ENCODE measurements at regions not wholly inside any gene's neighbourhood (a gene's known extent, or its start where the extent isn't known, plus 50 kb on each side); places are given as distances from the start of the nearest gene placed in this dataset.

DNA sequence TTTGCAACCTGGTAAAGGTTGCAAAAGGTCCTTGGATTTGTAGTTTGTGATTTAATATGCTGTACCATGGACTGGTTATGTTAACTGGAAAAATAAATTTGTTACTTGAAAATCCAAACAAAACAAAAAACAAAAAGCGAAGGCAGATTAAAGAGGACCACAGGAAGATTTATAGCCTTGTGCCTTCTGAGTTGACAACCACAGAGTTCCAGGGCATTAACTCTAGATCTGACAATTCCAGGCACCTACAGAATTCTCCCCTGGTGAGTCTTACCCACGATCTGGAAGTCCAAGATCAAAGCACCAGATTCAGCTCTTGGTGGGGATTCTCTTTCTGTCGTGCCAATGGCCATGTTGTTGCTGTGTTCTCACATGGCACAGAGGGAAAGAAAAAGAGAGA lies 107.9 kb upstream of the SELENOP start:
- TF ChIP-seq, protein P1, sequence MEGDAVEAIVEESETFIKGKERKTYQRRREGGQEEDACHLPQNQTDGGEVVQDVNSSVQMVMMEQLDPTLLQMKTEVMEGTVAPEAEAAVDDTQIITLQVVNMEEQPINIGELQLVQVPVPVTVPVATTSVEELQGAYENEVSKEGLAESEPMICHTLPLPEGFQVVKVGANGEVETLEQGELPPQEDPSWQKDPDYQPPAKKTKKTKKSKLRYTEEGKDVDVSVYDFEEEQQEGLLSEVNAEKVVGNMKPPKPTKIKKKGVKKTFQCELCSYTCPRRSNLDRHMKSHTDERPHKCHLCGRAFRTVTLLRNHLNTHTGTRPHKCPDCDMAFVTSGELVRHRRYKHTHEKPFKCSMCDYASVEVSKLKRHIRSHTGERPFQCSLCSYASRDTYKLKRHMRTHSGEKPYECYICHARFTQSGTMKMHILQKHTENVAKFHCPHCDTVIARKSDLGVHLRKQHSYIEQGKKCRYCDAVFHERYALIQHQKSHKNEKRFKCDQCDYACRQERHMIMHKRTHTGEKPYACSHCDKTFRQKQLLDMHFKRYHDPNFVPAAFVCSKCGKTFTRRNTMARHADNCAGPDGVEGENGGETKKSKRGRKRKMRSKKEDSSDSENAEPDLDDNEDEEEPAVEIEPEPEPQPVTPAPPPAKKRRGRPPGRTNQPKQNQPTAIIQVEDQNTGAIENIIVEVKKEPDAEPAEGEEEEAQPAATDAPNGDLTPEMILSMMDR (IDR thresholded peaks at IDR 0.05; ENCODE audit: insufficient read depth, low read depth, low read length): no peak
- no peak for TF ChIP-seq EZH2 (IDR thresholded peaks at IDR 0.05; ENCODE audit: insufficient read depth, low read length)
